OCI-LY7 (cell line): ENCODE measurements at regions not wholly inside any gene's neighbourhood (a gene's known extent, or its start where the extent isn't known, plus 50 kb on each side); places are given as distances from the start of the nearest gene placed in this dataset.

Experiments used
- EZH2phosphoT487 ChIP-seq: fragments of 200-600 bp; sonication (generic); IDR thresholded peaks from 2 replicates; pipeline ENCODE4 v1.6.1; 2018; ENCODE audit warnings: low read depth, borderline replicate concordance, mild to moderate bottlenecking, mixed run types, antibody characterized with exemption, low read length, moderate library complexity, mixed read lengths
- TF ChIP-seq, protein P1 (sequence below): fragments of 200-600 bp; sonication (generic); conservative IDR thresholded peaks from 2 replicates; pipeline ENCODE4 v1.5.1; 2014; ENCODE audit warnings: mild to moderate bottlenecking, antibody characterized with exemption, low read length, moderate library complexity, mixed read lengths

DNA sequence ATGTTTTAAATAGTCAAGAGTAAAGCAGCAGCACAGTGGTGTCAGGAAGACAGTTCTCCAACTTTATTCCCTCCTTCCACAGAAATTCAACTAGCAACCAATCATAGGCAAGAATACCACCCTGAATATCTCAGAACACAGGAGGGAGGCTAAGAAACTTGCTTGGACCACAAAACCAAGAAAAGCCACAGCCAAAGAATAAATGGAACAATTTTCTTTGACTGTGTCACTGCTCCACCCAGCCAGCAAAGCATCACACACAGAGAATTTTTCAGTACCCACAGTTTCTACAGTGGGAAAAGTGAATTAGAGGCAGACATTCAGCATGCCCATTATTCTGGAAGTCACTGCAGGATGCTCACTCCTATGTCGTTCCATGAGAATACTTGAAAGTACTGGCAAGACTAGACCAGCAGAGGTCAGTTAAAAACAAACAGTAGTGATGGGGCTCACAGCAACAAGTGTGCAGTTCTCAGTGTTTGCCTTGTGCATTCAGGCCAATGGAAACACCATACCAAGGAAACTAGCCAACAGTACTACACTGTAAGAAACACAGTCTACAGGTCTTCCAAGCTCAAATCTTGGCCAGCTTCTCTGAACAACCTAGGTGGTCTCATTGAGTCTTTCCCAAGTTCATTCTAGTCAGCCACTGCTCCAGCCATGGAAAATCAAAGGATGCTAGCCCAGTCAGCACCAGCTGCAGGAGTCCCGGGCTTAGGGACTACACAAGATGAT is 56.8 kb upstream of the FOXG1 start:
- TF ChIP-seq, protein P1, sequence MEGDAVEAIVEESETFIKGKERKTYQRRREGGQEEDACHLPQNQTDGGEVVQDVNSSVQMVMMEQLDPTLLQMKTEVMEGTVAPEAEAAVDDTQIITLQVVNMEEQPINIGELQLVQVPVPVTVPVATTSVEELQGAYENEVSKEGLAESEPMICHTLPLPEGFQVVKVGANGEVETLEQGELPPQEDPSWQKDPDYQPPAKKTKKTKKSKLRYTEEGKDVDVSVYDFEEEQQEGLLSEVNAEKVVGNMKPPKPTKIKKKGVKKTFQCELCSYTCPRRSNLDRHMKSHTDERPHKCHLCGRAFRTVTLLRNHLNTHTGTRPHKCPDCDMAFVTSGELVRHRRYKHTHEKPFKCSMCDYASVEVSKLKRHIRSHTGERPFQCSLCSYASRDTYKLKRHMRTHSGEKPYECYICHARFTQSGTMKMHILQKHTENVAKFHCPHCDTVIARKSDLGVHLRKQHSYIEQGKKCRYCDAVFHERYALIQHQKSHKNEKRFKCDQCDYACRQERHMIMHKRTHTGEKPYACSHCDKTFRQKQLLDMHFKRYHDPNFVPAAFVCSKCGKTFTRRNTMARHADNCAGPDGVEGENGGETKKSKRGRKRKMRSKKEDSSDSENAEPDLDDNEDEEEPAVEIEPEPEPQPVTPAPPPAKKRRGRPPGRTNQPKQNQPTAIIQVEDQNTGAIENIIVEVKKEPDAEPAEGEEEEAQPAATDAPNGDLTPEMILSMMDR = no peak
- no peak for TF ChIP-seq EZH2phosphoT487
